H1 (cell line): ENCODE measurements at regions not wholly inside any gene's neighbourhood (a gene's known extent, or its start where the extent isn't known, plus 50 kb on each side); places are given as distances from the start of the nearest gene placed in this dataset.

Experiments used
- CHD7 ChIP-seq: fragments of 300-600 bp; sonication (generic); IDR thresholded peaks from 2 replicates; pipeline ENCODE4 v1.7.1; 2012; ENCODE audit warnings: low read length, moderate library complexity, mild to moderate bottlenecking, inconsistent platforms; ENCODE audit not compliant: insufficient replicate concordance
- CTBP2 ChIP-seq: IDR thresholded peaks from 2 replicates; pipeline ENCODE4 v1.7.0; 2011; ENCODE audit warnings: borderline replicate concordance, mild to moderate bottlenecking, moderate library complexity, mixed read lengths, low read length; ENCODE audit not compliant: insufficient read depth, insufficient read length
- E2F6 ChIP-seq: IDR thresholded peaks from 2 replicates; pipeline ENCODE4 v1.6.1; 2012; ENCODE audit warnings: inconsistent platforms
- GTF2F1 ChIP-seq: IDR thresholded peaks from 2 replicates; pipeline ENCODE4 v1.6.1; 2012; ENCODE audit warnings: low read depth, low read length, improper control_type of control experiment, borderline replicate concordance
- HDAC2 ChIP-seq, 2 experiments: fragments of 300-600 bp in 1 of 2; sonication (generic) in 1 of 2; IDR thresholded peaks; 2 replicates each; pipeline ENCODE4 v1.6.1; 2011 to 2012; ENCODE audit warnings: low read depth in 2 of 2, low read length in 2 of 2, mild to moderate bottlenecking in 2 of 2, moderate library complexity in 2 of 2, borderline replicate concordance in 1 of 2, inconsistent platforms in 1 of 2
- RNF2 ChIP-seq: fragments of 200-900, 300-1000 bp; sonication (generic); IDR thresholded peaks from 2 replicates; pipeline ENCODE4 v1.7.1; 2016; ENCODE audit warnings: borderline replicate concordance, low read depth, mild to moderate bottlenecking, antibody characterized with exemption, low read length; ENCODE audit not compliant: poor library complexity, severe bottlenecking; ENCODE audit errors: missing control alignments
- SAP30 ChIP-seq: fragments of 300-600 bp; sonication (generic); IDR thresholded peaks from 2 replicates; pipeline ENCODE4 v1.7.1; 2012; ENCODE audit warnings: low read length, moderate library complexity, mild to moderate bottlenecking, inconsistent platforms; ENCODE audit not compliant: insufficient read depth, insufficient replicate concordance
- SUZ12 ChIP-seq: fragments of 200-600 bp; sonication (generic); IDR thresholded peaks from 2 replicates; pipeline ENCODE4 v1.6.1; 2012; ENCODE audit warnings: mild to moderate bottlenecking, inconsistent platforms, low read length, moderate library complexity, mixed read lengths
- TCF12 ChIP-seq: IDR thresholded peaks from 2 replicates; pipeline ENCODE4 v1.6.1; 2011; ENCODE audit warnings: low read depth, mild to moderate bottlenecking, low read length

- no peak for TF ChIP-seq CHD7
- TF ChIP-seq TCF12 = no peak
- no peak for TF ChIP-seq HDAC2 (IDR thresholded peaks at IDR 0.05; ENCODE audit: borderline replicate concordance in 1 of 2, low read depth in 2 of 2, low read length in 2 of 2)
- no peak for TF ChIP-seq E2F6
- TF ChIP-seq RNF2 = no peak
- no peak for TF ChIP-seq SUZ12
- TF ChIP-seq CTBP2 = no peak
- TF ChIP-seq SAP30 = no peak
- TF ChIP-seq GTF2F1 = no peak
Measured at GRCh38 chr14:62546862-62547474, 498.3 kb downstream of the KCNH5 start (continued).
